ENCODE measurements at regions not wholly inside any gene's neighbourhood (a gene's known extent, or its start where the extent isn't known, plus 50 kb on each side); places are given as distances from the start of the nearest gene placed in this dataset.

- TF ChIP-seq CTCF (IDR thresholded peaks at IDR 0.05; ENCODE audit: low read depth, low read length) = no peak
- H3K4me3 ChIP-seq (replicated peaks in 1 of 2; ENCODE audit: low read depth in 2 of 2, low read length in 2 of 2) = no peak overlapping the region
- DNase-seq (ENCODE audit: low read depth in 2 of 2) = no peak
Measured at GRCh38 chr17:5804251-5804650, 219.9 kb upstream of the NLRP1 start.

GRCh38 chr17:5809056-5809455 lies 224.7 kb upstream of the NLRP1 start:
- no peak for DNase-seq (ENCODE audit: low read depth in 2 of 2)
- no peak overlapping the region for H3K4me3 ChIP-seq (replicated peaks in 1 of 2; ENCODE audit: low read depth in 2 of 2, low read length in 2 of 2)
- no peak for TF ChIP-seq CTCF (IDR thresholded peaks at IDR 0.05; ENCODE audit: low read depth, low read length)

- H3K4me3 ChIP-seq (replicated peaks in 1 of 2; ENCODE audit: low read depth in 2 of 2, low read length in 2 of 2) = no peak overlapping the region
- TF ChIP-seq CTCF (IDR thresholded peaks at IDR 0.05; ENCODE audit: low read depth, low read length) = no peak
- DNase-seq (ENCODE audit: low read depth in 2 of 2) = peak in 1 of 2 donors; percentile 1
Measured at GRCh38 chr17:5809580-5810188, 225.4 kb upstream of the NLRP1 start.

- no peak for DNase-seq (ENCODE audit: low read depth in 2 of 2)
- no peak for TF ChIP-seq CTCF (IDR thresholded peaks at IDR 0.05; ENCODE audit: low read depth, low read length)
Measured at GRCh38 chr17:5812590-5812989, 228.3 kb upstream of the NLRP1 start.

GRCh38 chr17:5813357-5813756 lies 229.0 kb upstream of the NLRP1 start:
- no peak overlapping the region for H3K4me3 ChIP-seq (replicated peaks in 1 of 2; ENCODE audit: low read depth in 2 of 2, low read length in 2 of 2)
- no peak for TF ChIP-seq CTCF (IDR thresholded peaks at IDR 0.05; ENCODE audit: low read depth, low read length)
- no peak for DNase-seq (ENCODE audit: low read depth in 2 of 2)

More at GRCh38 chr17:5812590-5812989, 228.3 kb upstream of the NLRP1 start:
- H3K4me3 ChIP-seq (replicated peaks in 1 of 2; ENCODE audit: low read depth in 2 of 2, low read length in 2 of 2) = no peak overlapping the region

- no peak for TF ChIP-seq CTCF (IDR thresholded peaks at IDR 0.05; ENCODE audit: low read depth, low read length)
- no peak overlapping the region for H3K4me3 ChIP-seq (replicated peaks in 1 of 2; ENCODE audit: low read depth in 2 of 2, low read length in 2 of 2)
- DNase-seq (ENCODE audit: low read depth in 2 of 2) = no peak
Measured at GRCh38 chr17:5815396-5815795, 231.1 kb upstream of the NLRP1 start.

GRCh38 chr17:5816491-5817070 lies 232.3 kb upstream of the NLRP1 start:
- no peak overlapping the region for H3K4me3 ChIP-seq (replicated peaks in 1 of 2; ENCODE audit: low read depth in 2 of 2, low read length in 2 of 2)
- TF ChIP-seq CTCF (IDR thresholded peaks at IDR 0.05; ENCODE audit: low read depth, low read length) = no peak
- no peak for DNase-seq (ENCODE audit: low read depth in 2 of 2)
